ENCODE measurements at regions not wholly inside any gene's neighbourhood (a gene's known extent, or its start where the extent isn't known, plus 50 kb on each side); places are given as distances from the start of the nearest gene placed in this dataset.

GRCh38 chr15:46703020-46703861 lies 1014.1 kb upstream of the SEMA6D start:
- no peak for DNase-seq (ENCODE audit: low read depth in 3 of 3)

- no peak for DNase-seq (ENCODE audit: low read depth in 3 of 3)
Observed at GRCh38 chr15:46703871-46704637, 1013.3 kb upstream of the SEMA6D start.

GRCh38 chr15:46707452-46707851 lies 1009.9 kb upstream of the SEMA6D start:
- no peak for DNase-seq (ENCODE audit: low read depth in 3 of 3)

- no peak for DNase-seq (ENCODE audit: low read depth in 3 of 3)
Observed at GRCh38 chr15:46708226-46708625, 1009.1 kb upstream of the SEMA6D start.

GRCh38 chr15:46709460-46710083 lies 1007.7 kb upstream of the SEMA6D start:
- DNase-seq (ENCODE audit: low read depth in 3 of 3), result no peak

- DNase-seq (ENCODE audit: low read depth in 3 of 3), result no peak
Observed at GRCh38 chr15:46710401-46710960, 1006.8 kb upstream of the SEMA6D start.

GRCh38 chr15:46713045-46713444 lies 1004.3 kb upstream of the SEMA6D start:
- no peak for DNase-seq (ENCODE audit: low read depth in 3 of 3)

- no peak for DNase-seq (ENCODE audit: low read depth in 3 of 3)
Observed at GRCh38 chr15:46714950-46715349, 1002.4 kb upstream of the SEMA6D start.

- no peak for DNase-seq (ENCODE audit: low read depth in 3 of 3)
Observed at GRCh38 chr15:46723308-46723707, 994.0 kb upstream of the SEMA6D start.

GRCh38 chr15:46732060-46732459 lies 985.2 kb upstream of the SEMA6D start:
- DNase-seq (ENCODE audit: low read depth in 3 of 3), result no peak

- DNase-seq (ENCODE audit: low read depth in 3 of 3), result no peak
Observed at GRCh38 chr15:46735115-46735514, 982.2 kb upstream of the SEMA6D start.

GRCh38 chr15:46751303-46751702 lies 966.0 kb upstream of the SEMA6D start:
- no peak for DNase-seq (ENCODE audit: low read depth in 3 of 3)

- no peak for DNase-seq (ENCODE audit: low read depth in 3 of 3)
Observed at GRCh38 chr15:46753946-46754345, 963.4 kb upstream of the SEMA6D start.

- no peak for DNase-seq (ENCODE audit: low read depth in 3 of 3)
Observed at GRCh38 chr15:46763091-46763490, 954.2 kb upstream of the SEMA6D start.

- DNase-seq (ENCODE audit: low read depth in 3 of 3), result no peak
Observed at GRCh38 chr15:46764851-46765250, 952.5 kb upstream of the SEMA6D start.

- DNase-seq (ENCODE audit: low read depth in 3 of 3), result no peak
Observed at GRCh38 chr15:46766021-46766420, 951.3 kb upstream of the SEMA6D start.

GRCh38 chr15:46768287-46768686 lies 949.0 kb upstream of the SEMA6D start:
- DNase-seq (ENCODE audit: low read depth in 3 of 3), result no peak

- no peak for DNase-seq (ENCODE audit: low read depth in 3 of 3)
Observed at GRCh38 chr15:46773016-46773415, 944.3 kb upstream of the SEMA6D start.

- DNase-seq (ENCODE audit: low read depth in 3 of 3), result no peak
Observed at GRCh38 chr15:46778876-46779275, 938.4 kb upstream of the SEMA6D start.

- DNase-seq (ENCODE audit: low read depth in 3 of 3), result no peak
Observed at GRCh38 chr15:46786590-46787285, 930.6 kb upstream of the SEMA6D start.

GRCh38 chr15:46795685-46796084 lies 921.6 kb upstream of the SEMA6D start:
- DNase-seq (ENCODE audit: low read depth in 3 of 3), result no peak

- DNase-seq (ENCODE audit: low read depth in 3 of 3), result no peak
Observed at GRCh38 chr15:46808834-46809233, 908.5 kb upstream of the SEMA6D start.

All from stimulated activated CD4-positive, alpha-beta T cell treated with anti-CD3 and anti-CD28 coated beads, TNF-alpha, amount 100 ng/mL, for 4 hours (primary cell).